GM23338 (cell line): ENCODE measurements at regions not wholly inside any gene's neighbourhood (a gene's known extent, or its start where the extent isn't known, plus 50 kb on each side); places are given as distances from the start of the nearest gene placed in this dataset.

Source experiments
- ATAC-seq: fragments of 200-7000 bp; cut with Tn5 transposase; 3 replicates; pipeline ENCODE4 v1.9.1; 2020
- DNase-seq: peaks from one replicate; pipeline ENCODE4 v3.0.0-alpha.2; 2015; ENCODE audit warnings: low spot score
- H2AFZ ChIP-seq: fragments of 200-600 bp; sonication (generic); 2 replicates; pipeline ENCODE4 v1.8.0; 2016; ENCODE audit warnings: antibody characterized with exemption, mild to moderate bottlenecking, moderate library complexity
- H3F3A ChIP-seq: fragments of 200-600 bp; sonication (generic); replicated peaks from 2 replicates; pipeline ENCODE4 v1.8.0; 2017; ENCODE audit warnings: antibody characterized with exemption, mixed run types, low read depth
- H3K27ac ChIP-seq: fragments of 200-600 bp; sonication (generic); 2 replicates; pipeline ENCODE4 v1.6.1; 2016; ENCODE audit warnings: low read depth
- H3K27me3 ChIP-seq: fragments of 200-600 bp; sonication (generic); 2 replicates; pipeline ENCODE4 v1.8.0; 2016; ENCODE audit warnings: mild to moderate bottlenecking, mixed run types, moderate library complexity; ENCODE audit not compliant: insufficient read depth
- H3K36me3 ChIP-seq: fragments of 200-600 bp; sonication (generic); 2 replicates; pipeline ENCODE4 v1.8.0; 2016; ENCODE audit warnings: mild to moderate bottlenecking; ENCODE audit not compliant: insufficient read depth
- H3K4me1 ChIP-seq: fragments of 200-600 bp; sonication (generic); 2 replicates; pipeline ENCODE4 v1.8.0; 2016; ENCODE audit warnings: mild to moderate bottlenecking, moderate library complexity; ENCODE audit not compliant: insufficient read depth
- H3K4me2 ChIP-seq: fragments of 200-600 bp; sonication (generic); 2 replicates; pipeline ENCODE4 v1.7.1; 2017; ENCODE audit warnings: mixed run types
- H3K4me3 ChIP-seq: fragments of 200-600 bp; sonication (generic); 2 replicates; pipeline ENCODE4 v1.6.1; 2016; ENCODE audit warnings: mixed run types
- H3K79me2 ChIP-seq: fragments of 200-600 bp; sonication (generic); replicated peaks from 2 replicates; pipeline ENCODE4 v1.8.0; 2017; ENCODE audit warnings: mild to moderate bottlenecking; ENCODE audit not compliant: insufficient read depth
- H3K9me2 ChIP-seq: fragments of 200-600 bp; sonication (generic); 2 replicates; pipeline ENCODE4 v1.8.0; 2017; ENCODE audit not compliant: insufficient read depth
- H4K20me1 ChIP-seq: fragments of 200-600 bp; sonication (generic); replicated peaks from 2 replicates; pipeline ENCODE4 v1.8.0; 2017; ENCODE audit warnings: mild to moderate bottlenecking; ENCODE audit not compliant: insufficient read depth
- H3K27ac Mint-ChIP-seq: 2 replicates; pipeline ENCODE4 v1.8.0; 2020; ENCODE audit warnings: inconsistent platforms, mild to moderate bottlenecking, moderate library complexity, mixed read lengths
- H3K27me3 Mint-ChIP-seq: 3 replicates; pipeline ENCODE4 v1.8.0; 2022; ENCODE audit warnings: low read depth, mild to moderate bottlenecking, moderate library complexity, mixed read lengths, inconsistent platforms; ENCODE audit not compliant: insufficient read depth, poor library complexity
- H3K36me3 Mint-ChIP-seq: 3 replicates; pipeline ENCODE4 v1.8.0; 2021; ENCODE audit warnings: low read depth, mild to moderate bottlenecking, inconsistent platforms, moderate library complexity, mixed read lengths
- H3K4me1 Mint-ChIP-seq: 3 replicates; pipeline ENCODE4 v1.8.0; 2020; ENCODE audit warnings: mild to moderate bottlenecking, inconsistent platforms, mixed read lengths
- H3K4me3 Mint-ChIP-seq: 3 replicates; pipeline ENCODE4 v1.8.0; 2021; ENCODE audit warnings: moderate library complexity, mild to moderate bottlenecking, inconsistent platforms, mixed read lengths
- H3K9me3 Mint-ChIP-seq: 3 replicates; pipeline ENCODE4 v1.8.0; 2020; ENCODE audit warnings: moderate library complexity, mild to moderate bottlenecking, inconsistent platforms, mixed read lengths
- EZH2phosphoT487 ChIP-seq: fragments of 200-600 bp; sonication (generic); IDR thresholded peaks from one replicate; pipeline ENCODE4 v1.8.1; 2018; ENCODE audit warnings: antibody characterized with exemption; ENCODE audit not compliant: unreplicated experiment
- NANOG ChIP-seq: IDR thresholded peaks from 2 replicates; pipeline ENCODE4 v1.6.1; 2016; ENCODE audit warnings: antibody characterized with exemption, borderline replicate concordance
- ZNF331 ChIP-seq: fragments of 250-450 bp; sonication (Bioruptor Pico); IDR thresholded peaks from 2 replicates; pipeline ENCODE4 v1.5.0; 2020; ENCODE audit warnings: low read depth, mild to moderate bottlenecking, moderate library complexity
- TF ChIP-seq, protein P1 (sequence below): IDR thresholded peaks from 2 replicates; pipeline ENCODE4 v1.6.1; 2016; ENCODE audit warnings: antibody characterized with exemption
- TF ChIP-seq, protein P2 (sequence below): fragments of 250-450 bp; sonication (Bioruptor Pico); IDR thresholded peaks from 2 replicates; pipeline ENCODE4 v1.5.0; 2020; ENCODE audit warnings: mild to moderate bottlenecking, moderate library complexity

DNA sequence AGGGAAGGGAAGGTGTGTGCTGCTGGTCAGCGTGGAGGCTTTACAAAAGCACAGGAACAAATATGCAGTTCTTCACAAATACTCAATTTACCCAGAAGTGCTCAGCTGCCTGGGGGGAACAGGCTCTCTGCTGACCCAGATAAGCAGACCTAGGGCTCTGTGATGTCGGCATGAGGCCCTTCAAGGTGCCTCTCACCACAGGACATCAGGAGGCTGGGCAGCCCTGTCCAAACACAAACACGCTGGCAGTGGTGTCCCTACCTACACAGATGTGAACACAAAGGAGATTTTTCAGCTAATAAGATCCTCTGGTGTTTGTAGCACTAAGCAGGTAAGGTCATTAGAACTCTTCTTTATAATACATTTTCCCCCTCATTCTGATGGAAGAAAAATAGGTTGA is 243.0 kb upstream of the PROX1 start (continued):
- TF ChIP-seq ZNF331 (CRISPR knock-in tag) (no peak), NANOG (no peak), EZH2phosphoT487 (no peak)
- TF ChIP-seq, protein P1, sequence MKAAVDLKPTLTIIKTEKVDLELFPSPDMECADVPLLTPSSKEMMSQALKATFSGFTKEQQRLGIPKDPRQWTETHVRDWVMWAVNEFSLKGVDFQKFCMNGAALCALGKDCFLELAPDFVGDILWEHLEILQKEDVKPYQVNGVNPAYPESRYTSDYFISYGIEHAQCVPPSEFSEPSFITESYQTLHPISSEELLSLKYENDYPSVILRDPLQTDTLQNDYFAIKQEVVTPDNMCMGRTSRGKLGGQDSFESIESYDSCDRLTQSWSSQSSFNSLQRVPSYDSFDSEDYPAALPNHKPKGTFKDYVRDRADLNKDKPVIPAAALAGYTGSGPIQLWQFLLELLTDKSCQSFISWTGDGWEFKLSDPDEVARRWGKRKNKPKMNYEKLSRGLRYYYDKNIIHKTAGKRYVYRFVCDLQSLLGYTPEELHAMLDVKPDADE = no peak
- TF ChIP-seq, protein P2, sequence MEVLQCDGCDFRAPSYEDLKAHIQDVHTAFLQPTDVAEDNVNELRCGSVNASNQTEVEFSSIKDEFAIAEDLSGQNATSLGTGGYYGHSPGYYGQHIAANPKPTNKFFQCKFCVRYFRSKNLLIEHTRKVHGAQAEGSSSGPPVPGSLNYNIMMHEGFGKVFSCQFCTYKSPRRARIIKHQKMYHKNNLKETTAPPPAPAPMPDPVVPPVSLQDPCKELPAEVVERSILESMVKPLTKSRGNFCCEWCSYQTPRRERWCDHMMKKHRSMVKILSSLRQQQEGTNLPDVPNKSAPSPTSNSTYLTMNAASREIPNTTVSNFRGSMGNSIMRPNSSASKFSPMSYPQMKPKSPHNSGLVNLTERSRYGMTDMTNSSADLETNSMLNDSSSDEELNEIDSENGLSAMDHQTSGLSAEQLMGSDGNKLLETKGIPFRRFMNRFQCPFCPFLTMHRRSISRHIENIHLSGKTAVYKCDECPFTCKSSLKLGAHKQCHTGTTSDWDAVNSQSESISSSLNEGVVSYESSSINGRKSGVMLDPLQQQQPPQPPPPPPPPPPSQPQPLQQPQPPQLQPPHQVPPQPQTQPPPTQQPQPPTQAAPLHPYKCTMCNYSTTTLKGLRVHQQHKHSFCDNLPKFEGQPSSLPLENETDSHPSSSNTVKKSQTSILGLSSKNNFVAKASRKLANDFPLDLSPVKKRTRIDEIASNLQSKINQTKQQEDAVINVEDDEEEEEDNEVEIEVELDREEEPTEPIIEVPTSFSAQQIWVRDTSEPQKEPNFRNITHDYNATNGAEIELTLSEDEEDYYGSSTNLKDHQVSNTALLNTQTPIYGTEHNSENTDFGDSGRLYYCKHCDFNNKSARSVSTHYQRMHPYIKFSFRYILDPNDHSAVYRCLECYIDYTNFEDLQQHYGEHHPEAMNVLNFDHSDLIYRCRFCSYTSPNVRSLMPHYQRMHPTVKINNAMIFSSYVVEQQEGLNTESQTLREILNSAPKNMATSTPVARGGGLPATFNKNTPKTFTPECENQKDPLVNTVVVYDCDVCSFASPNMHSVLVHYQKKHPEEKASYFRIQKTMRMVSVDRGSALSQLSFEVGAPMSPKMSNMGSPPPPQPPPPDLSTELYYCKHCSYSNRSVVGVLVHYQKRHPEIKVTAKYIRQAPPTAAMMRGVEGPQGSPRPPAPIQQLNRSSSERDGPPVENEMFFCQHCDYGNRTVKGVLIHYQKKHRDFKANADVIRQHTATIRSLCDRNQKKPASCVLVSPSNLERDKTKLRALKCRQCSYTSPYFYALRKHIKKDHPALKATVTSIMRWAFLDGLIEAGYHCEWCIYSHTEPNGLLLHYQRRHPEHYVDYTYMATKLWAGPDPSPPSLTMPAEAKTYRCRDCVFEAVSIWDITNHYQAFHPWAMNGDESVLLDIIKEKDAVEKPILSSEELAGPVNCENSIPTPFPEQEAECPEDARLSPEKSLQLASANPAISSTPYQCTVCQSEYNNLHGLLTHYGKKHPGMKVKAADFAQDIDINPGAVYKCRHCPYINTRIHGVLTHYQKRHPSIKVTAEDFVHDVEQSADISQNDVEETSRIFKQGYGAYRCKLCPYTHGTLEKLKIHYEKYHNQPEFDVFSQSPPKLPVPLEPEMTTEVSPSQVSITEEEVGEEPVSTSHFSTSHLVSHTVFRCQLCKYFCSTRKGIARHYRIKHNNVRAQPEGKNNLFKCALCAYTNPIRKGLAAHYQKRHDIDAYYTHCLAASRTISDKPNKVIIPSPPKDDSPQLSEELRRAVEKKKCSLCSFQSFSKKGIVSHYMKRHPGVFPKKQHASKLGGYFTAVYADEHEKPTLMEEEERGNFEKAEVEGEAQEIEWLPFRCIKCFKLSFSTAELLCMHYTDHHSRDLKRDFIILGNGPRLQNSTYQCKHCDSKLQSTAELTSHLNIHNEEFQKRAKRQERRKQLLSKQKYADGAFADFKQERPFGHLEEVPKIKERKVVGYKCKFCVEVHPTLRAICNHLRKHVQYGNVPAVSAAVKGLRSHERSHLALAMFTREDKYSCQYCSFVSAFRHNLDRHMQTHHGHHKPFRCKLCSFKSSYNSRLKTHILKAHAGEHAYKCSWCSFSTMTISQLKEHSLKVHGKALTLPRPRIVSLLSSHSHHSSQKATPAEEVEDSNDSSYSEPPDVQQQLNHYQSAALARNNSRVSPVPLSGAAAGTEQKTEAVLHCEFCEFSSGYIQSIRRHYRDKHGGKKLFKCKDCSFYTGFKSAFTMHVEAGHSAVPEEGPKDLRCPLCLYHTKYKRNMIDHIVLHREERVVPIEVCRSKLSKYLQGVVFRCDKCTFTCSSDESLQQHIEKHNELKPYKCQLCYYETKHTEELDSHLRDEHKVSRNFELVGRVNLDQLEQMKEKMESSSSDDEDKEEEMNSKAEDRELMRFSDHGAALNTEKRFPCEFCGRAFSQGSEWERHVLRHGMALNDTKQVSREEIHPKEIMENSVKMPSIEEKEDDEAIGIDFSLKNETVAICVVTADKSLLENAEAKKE (CRISPR knock-in tag) = no peak

DNA sequence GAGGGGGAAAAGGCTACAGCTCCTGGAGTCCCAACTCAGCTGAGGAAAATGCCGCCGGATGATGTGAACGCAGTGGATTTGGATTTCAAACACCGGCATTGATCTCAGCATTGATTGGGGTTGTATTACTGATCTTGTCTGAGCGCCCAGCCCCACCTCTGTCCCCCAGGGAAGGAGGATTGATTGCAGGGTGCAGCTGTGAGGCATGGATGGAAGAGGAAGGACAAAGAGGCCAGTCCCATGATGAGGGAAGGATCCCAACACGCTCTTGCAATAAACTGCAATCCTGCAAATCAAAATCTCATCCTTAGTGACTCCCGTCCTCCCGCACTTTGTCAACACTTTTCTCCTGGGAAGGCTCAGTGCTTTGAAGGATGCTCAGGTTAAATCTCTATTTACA is 242.3 kb upstream of the PROX1 start:
- H3F3A ChIP-seq = no peaks in the 10 kb centered on the region
- H3K4me2 ChIP-seq = no peak overlapping the region
- H3K4me1 ChIP-seq = no peaks in the 10 kb centered on the region
- no peaks in the 10 kb centered on the region for H4K20me1 ChIP-seq
- H3K79me2 ChIP-seq = no peaks in the 10 kb centered on the region
- Mint-ChIP-seq H3K27ac (no peak overlapping the region), H3K4me1 (no peaks in the 10 kb centered on the region), H3K4me3 (no peak overlapping the region), H3K9me3 (peaks cover 7% of the 10 kb centered on the region; the same call in 2 of the 3 replicates), H3K27me3 (no peaks in the 10 kb centered on the region), H3K36me3 (no peaks in the 10 kb centered on the region)
- no peak for DNase-seq
- H2AFZ ChIP-seq = no peak overlapping the region; the same call in 1 of the 2 replicates
- H3K27ac ChIP-seq = no peak overlapping the region
- no peaks in the 10 kb centered on the region for H3K36me3 ChIP-seq
- peaks cover 13% of the 10 kb centered on the region for H3K9me2 ChIP-seq
- H3K27me3 ChIP-seq = no peaks in the 10 kb centered on the region
- H3K4me3 ChIP-seq = no peak overlapping the region
- no peak for ATAC-seq
- TF ChIP-seq, protein P2 (CRISPR knock-in tag) = no peak
- TF ChIP-seq, protein P1 = no peak
